Smooth muscle cell (in vitro differentiated cells): ENCODE measurements at regions not wholly inside any gene's neighbourhood (a gene's known extent, or its start where the extent isn't known, plus 50 kb on each side); places are given as distances from the start of the nearest gene placed in this dataset.
A peak's percentile ranks its signal among the peaks of the same experiment; 100 is the strongest.

Experiments used
- DNase-seq: peaks from one replicate; lab custom pipeline; 2025; ENCODE audit not compliant: unreplicated experiment; lab: John Stamatoyannopoulos, UW
- H2AFZ ChIP-seq: fragments of 200-600 bp; sonication (generic); 2 replicates; pipeline ENCODE4 v1.6.0; 2016; ENCODE audit warnings: antibody characterized with exemption, low read depth, mild to moderate bottlenecking
- H3F3A ChIP-seq: fragments of 200-600 bp; sonication (generic); 2 replicates; pipeline ENCODE4 v1.6.0; 2017; ENCODE audit warnings: antibody characterized with exemption, low read depth
- H3K27ac ChIP-seq: fragments of 200-600 bp; sonication (generic); 2 replicates; pipeline ENCODE4 v1.5.1; 2016; ENCODE audit warnings: low read depth, mild to moderate bottlenecking
- H3K27me3 ChIP-seq: fragments of 200-600 bp; sonication (generic); 2 replicates; pipeline ENCODE4 v1.6.1; 2016; ENCODE audit warnings: low read depth, mild to moderate bottlenecking
- H3K36me3 ChIP-seq: fragments of 200-600 bp; sonication (generic); 2 replicates; pipeline ENCODE4 v1.5.1; 2016; ENCODE audit warnings: low read depth
- H3K4me1 ChIP-seq: fragments of 200-600 bp; sonication (generic); 2 replicates; pipeline ENCODE4 v1.5.1; 2016; ENCODE audit warnings: low read depth
- H3K4me2 ChIP-seq: fragments of 200-600 bp; sonication (generic); 2 replicates; pipeline ENCODE4 v1.6.0; 2016; ENCODE audit warnings: mild to moderate bottlenecking
- H3K4me3 ChIP-seq: fragments of 200-600 bp; sonication (generic); 2 replicates; pipeline ENCODE4 v1.5.1; 2016; ENCODE audit warnings: mild to moderate bottlenecking
- H3K79me2 ChIP-seq: fragments of 200-600 bp; sonication (generic); 2 replicates; pipeline ENCODE4 v1.6.0; 2016; ENCODE audit warnings: low read depth, mild to moderate bottlenecking
- H3K9ac ChIP-seq: fragments of 200-600 bp; sonication (generic); 2 replicates; pipeline ENCODE4 v1.6.0; 2016; ENCODE audit warnings: low read depth
- H3K9me3 ChIP-seq: fragments of 200-600 bp; sonication (generic); replicated peaks from 2 replicates; pipeline ENCODE4 v1.5.1; 2016; ENCODE audit warnings: low read depth
- H4K20me1 ChIP-seq: fragments of 200-600 bp; sonication (generic); 2 replicates; pipeline ENCODE4 v1.6.0; 2016; ENCODE audit warnings: low read depth
- CTCF ChIP-seq: fragments of 200-600 bp; sonication (generic); IDR thresholded peaks from 2 replicates; pipeline ENCODE4 v1.5.1; 2017; ENCODE audit warnings: borderline replicate concordance, mild to moderate bottlenecking, antibody characterized with exemption; ENCODE audit not compliant: insufficient read depth, poor library complexity, severe bottlenecking
- WGBS: methylation state at CpG from one replicate; pipeline ENCODE4 v1.1.7; 2016; ENCODE audit warnings: low lambda C conversion rate; 5-methylcytosine and 5-hydroxymethylcytosine counted together

- no peak overlapping the region for H3K27ac ChIP-seq
- H3K4me2 ChIP-seq = no peak overlapping the region
- H4K20me1 ChIP-seq = no peaks in the 10 kb centered on the region
- no peaks in the 10 kb centered on the region for H3K27me3 ChIP-seq
- 92% methylated on average over 5 of the region's 5 CpGs for WGBS
- no peak for DNase-seq
- no peak overlapping the region for H3K9ac ChIP-seq
- no peak overlapping the region for H3K4me3 ChIP-seq
- H3K9me3 ChIP-seq = no peaks in the 10 kb centered on the region
- TF ChIP-seq CTCF = no peak
- H2AFZ ChIP-seq = no peak overlapping the region
- H3F3A ChIP-seq = no peaks in the 10 kb centered on the region
- H3K4me1 ChIP-seq = no peaks in the 10 kb centered on the region
- no peaks in the 10 kb centered on the region for H3K79me2 ChIP-seq
- no peaks in the 10 kb centered on the region for H3K36me3 ChIP-seq
Observed at GRCh38 chr6:139680819-139681218, 306.4 kb upstream of the CITED2 start.

- no peak overlapping the region for H3K4me3 ChIP-seq
- no peaks in the 10 kb centered on the region for H3F3A ChIP-seq
- H3K27me3 ChIP-seq = no peaks in the 10 kb centered on the region
- H3K9me3 ChIP-seq = no peaks in the 10 kb centered on the region
- H3K79me2 ChIP-seq = no peaks in the 10 kb centered on the region
- H3K27ac ChIP-seq = no peak overlapping the region
- no peaks in the 10 kb centered on the region for H4K20me1 ChIP-seq
- DNase-seq = no peak
- TF ChIP-seq CTCF = no peak
- H2AFZ ChIP-seq = peak overlapping the region; percentile 34
- 96% methylated on average over 3 of the region's 3 CpGs for WGBS
- H3K4me2 ChIP-seq = no peak overlapping the region
- no peaks in the 10 kb centered on the region for H3K36me3 ChIP-seq
- H3K4me1 ChIP-seq = no peaks in the 10 kb centered on the region
- H3K9ac ChIP-seq = no peak overlapping the region
Observed at GRCh38 chr6:139679516-139680179, 305.2 kb upstream of the CITED2 start.

- H3K36me3 ChIP-seq = no peaks in the 10 kb centered on the region
- H4K20me1 ChIP-seq = no peaks in the 10 kb centered on the region
- H3F3A ChIP-seq = no peaks in the 10 kb centered on the region
- DNase-seq = no peak
- H3K4me3 ChIP-seq = no peak overlapping the region
- H3K79me2 ChIP-seq = no peaks in the 10 kb centered on the region
- no peak overlapping the region for H2AFZ ChIP-seq
- no peak overlapping the region for H3K27ac ChIP-seq
- no peak overlapping the region for H3K4me2 ChIP-seq
- no peaks in the 10 kb centered on the region for H3K4me1 ChIP-seq
- H3K27me3 ChIP-seq = no peaks in the 10 kb centered on the region
- no peak overlapping the region for H3K9ac ChIP-seq
- TF ChIP-seq CTCF = no peak
- no peaks in the 10 kb centered on the region for H3K9me3 ChIP-seq
Observed at GRCh38 chr6:139676718-139677117, 302.3 kb upstream of the CITED2 start.

GRCh38 chr6:139666284-139666683 is 291.8 kb upstream of the CITED2 start:
- Histone ChIP-seq H3K79me2 (no peaks in the 10 kb centered on the region), H3K4me1 (no peaks in the 10 kb centered on the region), H3K4me3 (no peak overlapping the region), H3K27me3 (no peaks in the 10 kb centered on the region), H3F3A (no peaks in the 10 kb centered on the region), H2AFZ (no peak overlapping the region), H3K27ac (no peak overlapping the region), H3K9ac (no peak overlapping the region), H3K36me3 (peaks cover 4% of the 10 kb centered on the region), H4K20me1 (no peaks in the 10 kb centered on the region), H3K9me3 (peaks cover 9% of the 10 kb centered on the region), H3K4me2 (no peak overlapping the region)
- no peak for DNase-seq
- TF ChIP-seq CTCF = no peak
